GM10266 (cell line): ENCODE measurements at regions not wholly inside any gene's neighbourhood (a gene's known extent, or its start where the extent isn't known, plus 50 kb on each side); places are given as distances from the start of the nearest gene placed in this dataset.

Source experiments
- DNase-seq: peaks from one replicate; pipeline ENCODE4 v3.0.0; 2012; ENCODE audit errors: extremely low spot score
- TF ChIP-seq, protein P1 (sequence below): IDR thresholded peaks from 2 replicates; pipeline ENCODE4 v1.5.1; 2012; ENCODE audit warnings: mild to moderate bottlenecking, low read depth; ENCODE audit not compliant: control insufficient read depth, insufficient read depth; ENCODE audit errors: missing control alignments

GRCh38 chr6:50637267-50637666, 76.1 kb upstream of the TFAP2D start:
- TF ChIP-seq, protein P1, sequence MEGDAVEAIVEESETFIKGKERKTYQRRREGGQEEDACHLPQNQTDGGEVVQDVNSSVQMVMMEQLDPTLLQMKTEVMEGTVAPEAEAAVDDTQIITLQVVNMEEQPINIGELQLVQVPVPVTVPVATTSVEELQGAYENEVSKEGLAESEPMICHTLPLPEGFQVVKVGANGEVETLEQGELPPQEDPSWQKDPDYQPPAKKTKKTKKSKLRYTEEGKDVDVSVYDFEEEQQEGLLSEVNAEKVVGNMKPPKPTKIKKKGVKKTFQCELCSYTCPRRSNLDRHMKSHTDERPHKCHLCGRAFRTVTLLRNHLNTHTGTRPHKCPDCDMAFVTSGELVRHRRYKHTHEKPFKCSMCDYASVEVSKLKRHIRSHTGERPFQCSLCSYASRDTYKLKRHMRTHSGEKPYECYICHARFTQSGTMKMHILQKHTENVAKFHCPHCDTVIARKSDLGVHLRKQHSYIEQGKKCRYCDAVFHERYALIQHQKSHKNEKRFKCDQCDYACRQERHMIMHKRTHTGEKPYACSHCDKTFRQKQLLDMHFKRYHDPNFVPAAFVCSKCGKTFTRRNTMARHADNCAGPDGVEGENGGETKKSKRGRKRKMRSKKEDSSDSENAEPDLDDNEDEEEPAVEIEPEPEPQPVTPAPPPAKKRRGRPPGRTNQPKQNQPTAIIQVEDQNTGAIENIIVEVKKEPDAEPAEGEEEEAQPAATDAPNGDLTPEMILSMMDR: no peak
- DNase-seq: no peak

- no peak for DNase-seq
- TF ChIP-seq, protein P1: no peak
Measured at GRCh38 chr6:50649086-50649485, 64.2 kb upstream of the TFAP2D start.

GRCh38 chr6:50653253-50653652, 60.1 kb upstream of the TFAP2D start:
- TF ChIP-seq, protein P1: no peak
- DNase-seq: no peak

- DNase-seq: no peak
- TF ChIP-seq, protein P1: no peak
Measured at GRCh38 chr6:50654155-50654554, 59.2 kb upstream of the TFAP2D start.

DNA sequence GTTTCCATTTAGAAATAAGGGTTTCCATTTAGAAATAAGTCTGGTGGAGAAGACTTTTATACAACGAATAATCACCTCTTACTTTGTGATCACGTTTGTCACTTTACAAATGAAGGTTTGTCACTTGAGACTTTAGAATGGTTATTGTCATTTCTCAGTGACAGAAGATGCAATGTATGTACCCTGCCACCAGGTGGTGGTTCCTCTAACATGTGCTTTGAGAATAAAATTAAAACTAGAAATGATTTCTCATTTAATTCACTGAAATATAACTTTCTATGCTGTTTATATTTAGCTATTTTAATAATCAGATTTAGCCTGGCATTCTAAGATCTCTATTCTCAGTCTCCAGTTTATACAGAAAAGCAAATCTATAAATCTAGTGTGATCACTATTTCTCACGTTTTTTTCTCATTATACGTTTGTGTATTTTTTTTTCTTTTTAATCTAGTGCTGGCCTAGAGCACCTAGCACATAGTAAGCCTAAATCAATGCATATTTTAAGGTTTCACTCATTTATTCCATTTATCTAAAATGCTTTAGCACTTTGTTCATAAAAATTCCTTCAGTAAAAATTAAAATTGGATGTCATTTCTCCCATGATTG, 57.4 kb upstream of the TFAP2D start:
- peak; percentile 10 for DNase-seq

DNA sequence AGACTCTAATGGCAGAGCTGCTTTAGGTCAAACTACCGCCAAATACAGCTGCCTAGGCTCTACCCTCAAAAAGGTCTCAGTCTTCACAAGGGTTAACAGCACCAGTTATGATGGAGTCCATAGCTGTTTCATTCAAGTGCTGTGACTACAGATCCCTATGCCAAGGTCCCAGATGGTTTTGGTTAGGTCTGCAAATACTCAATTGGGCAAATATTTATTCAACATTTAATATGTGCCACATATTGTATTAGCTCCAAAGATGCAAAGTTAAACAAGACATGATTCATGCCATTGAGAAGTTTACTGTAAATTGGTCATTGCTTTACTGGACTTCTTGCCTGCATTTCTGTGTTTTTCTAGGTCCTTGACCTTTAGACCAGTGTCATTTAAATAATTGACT, 55.8 kb upstream of the TFAP2D start:
- TF ChIP-seq, protein P1: no peak
- DNase-seq: no peak

More for the DNA sequence above, 57.4 kb upstream of the TFAP2D start:
- TF ChIP-seq, protein P1: peak; percentile 40

- TF ChIP-seq, protein P1: no peak
- DNase-seq: no peak
Measured at GRCh38 chr6:50658561-50658960, 54.8 kb upstream of the TFAP2D start.
